H9 (cell line): ENCODE measurements at regions not wholly inside any gene's neighbourhood (a gene's known extent, or its start where the extent isn't known, plus 50 kb on each side); places are given as distances from the start of the nearest gene placed in this dataset.

Source experiments
- DNase-seq: peaks from one replicate; pipeline ENCODE4 v3.0.0-alpha.2; 2017
- H2AFZ ChIP-seq: one replicate; pipeline ENCODE4 v1.6.1; 2013; ENCODE audit warnings: mild to moderate bottlenecking, low read length, control low read depth, moderate library complexity
- H2AK5ac ChIP-seq: 2 replicates; pipeline ENCODE4 v1.6.1; 2013; ENCODE audit warnings: low read length, control low read depth, mixed read lengths; ENCODE audit not compliant: insufficient read length
- H2BK120ac ChIP-seq: one replicate; pipeline ENCODE4 v1.6.1; 2013; ENCODE audit warnings: low read depth, mild to moderate bottlenecking, low read length, control low read depth, inconsistent platforms; ENCODE audit not compliant: poor library complexity, severe bottlenecking
- H2BK12ac ChIP-seq: 2 replicates; pipeline ENCODE4 v1.6.1; 2013; ENCODE audit warnings: low read length, control low read depth, mixed read lengths, low read depth; ENCODE audit not compliant: insufficient read length
- H2BK15ac ChIP-seq: 2 replicates; pipeline ENCODE4 v1.6.1; 2013; ENCODE audit warnings: low read depth, low read length, control low read depth
- H2BK20ac ChIP-seq: one replicate; pipeline ENCODE4 v1.6.1; 2013; ENCODE audit warnings: low read depth, mild to moderate bottlenecking, low read length, control low read depth, inconsistent platforms; ENCODE audit not compliant: poor library complexity, severe bottlenecking
- H2BK5ac ChIP-seq: 2 replicates; pipeline ENCODE4 v1.6.1; 2013; ENCODE audit warnings: low read length, control low read depth, mixed read lengths; ENCODE audit not compliant: insufficient read length
- H3K14ac ChIP-seq: 2 replicates; pipeline ENCODE4 v1.6.1; 2013; ENCODE audit warnings: low read length, control low read depth; ENCODE audit not compliant: insufficient read depth
- H3K18ac ChIP-seq: 2 replicates; pipeline ENCODE4 v1.6.1; 2013; ENCODE audit warnings: low read depth, mild to moderate bottlenecking, mixed read lengths, low read length, control low read depth; ENCODE audit not compliant: insufficient read length
- H3K23ac ChIP-seq: 2 replicates; pipeline ENCODE4 v1.6.1; 2013; ENCODE audit warnings: low read length, control low read depth, mixed read lengths, low read depth; ENCODE audit not compliant: insufficient read length
- H3K23me2 ChIP-seq: 2 replicates; pipeline ENCODE4 v1.6.1; 2013; ENCODE audit warnings: low read depth, mild to moderate bottlenecking, mixed read lengths, low read length, control low read depth; ENCODE audit not compliant: insufficient read length, poor library complexity, severe bottlenecking
- H3K27ac ChIP-seq: 2 replicates; pipeline ENCODE4 v1.5.1; 2013; ENCODE audit warnings: low read length, control low read depth, mixed read lengths, low read depth; ENCODE audit not compliant: insufficient read length
- H3K27me3 ChIP-seq: 2 replicates; pipeline ENCODE4 v1.6.1; 2013; ENCODE audit warnings: low read length, control low read depth, inconsistent platforms; ENCODE audit not compliant: insufficient read depth
- H3K4ac ChIP-seq: 2 replicates; pipeline ENCODE4 v1.6.1; 2013; ENCODE audit warnings: low read depth, mild to moderate bottlenecking, control low read depth, inconsistent platforms, low read length, moderate library complexity
- H3K4me1 ChIP-seq: 2 replicates; pipeline ENCODE4 v1.6.1; 2013; ENCODE audit warnings: low read length, control low read depth, inconsistent platforms; ENCODE audit not compliant: insufficient read depth
- H3K4me2 ChIP-seq: 2 replicates; pipeline ENCODE4 v1.6.1; 2013; ENCODE audit warnings: low read length, control low read depth, mixed read lengths; ENCODE audit not compliant: insufficient read length, insufficient read depth
- H3K56ac ChIP-seq: 2 replicates; pipeline ENCODE4 v1.6.1; 2013; ENCODE audit warnings: low read depth, mild to moderate bottlenecking, mixed read lengths, low read length, control low read depth; ENCODE audit not compliant: insufficient read length
- H3K79me1 ChIP-seq: 2 replicates; pipeline ENCODE4 v1.6.1; 2013; ENCODE audit warnings: low read depth, mild to moderate bottlenecking, moderate library complexity, low read length, control low read depth, inconsistent platforms; ENCODE audit not compliant: insufficient read depth, poor library complexity, severe bottlenecking
- H3K79me2 ChIP-seq: 2 replicates; pipeline ENCODE4 v1.6.1; 2013; ENCODE audit warnings: low read length, control low read depth, inconsistent platforms; ENCODE audit not compliant: insufficient read depth
- H3K9ac ChIP-seq: 2 replicates; pipeline ENCODE4 v1.6.1; 2013; ENCODE audit warnings: low read length, control low read depth, mixed read lengths; ENCODE audit not compliant: insufficient read length; ENCODE audit errors: extremely low read depth
- H3K9me3 ChIP-seq: one replicate; pipeline ENCODE4 v1.6.1; 2013; ENCODE audit warnings: low read depth, low read length, inconsistent platforms; ENCODE audit not compliant: control insufficient read depth
- H3T11ph ChIP-seq: one replicate; pipeline ENCODE4 v1.6.1; 2013; ENCODE audit warnings: mild to moderate bottlenecking, low read length, control low read depth, inconsistent platforms
- H4K20me1 ChIP-seq: one replicate; pipeline ENCODE4 v1.6.1; 2013; ENCODE audit not compliant: control insufficient read depth, insufficient read length, insufficient read depth
- H4K5ac ChIP-seq: 2 replicates; pipeline ENCODE4 v1.6.1; 2013; ENCODE audit warnings: low read depth, mild to moderate bottlenecking, mixed read lengths, low read length, control low read depth; ENCODE audit not compliant: insufficient read length
- H4K8ac ChIP-seq: replicated peaks from 2 replicates; pipeline ENCODE4 v1.6.1; 2013; ENCODE audit warnings: low read length, control low read depth, mixed read lengths, low read depth; ENCODE audit not compliant: insufficient read length
- H4K91ac ChIP-seq: 2 replicates; pipeline ENCODE4 v1.6.1; 2013; ENCODE audit warnings: low read depth, mild to moderate bottlenecking, moderate library complexity, mixed read lengths, low read length, control low read depth; ENCODE audit not compliant: insufficient read length
- H3K27ac Mint-ChIP-seq, 3 experiments: 2 replicates in 2 of 3; 3 replicates in 1 of 3; pipeline ENCODE4 v1.8.0; 2020 to 2021; ENCODE audit warnings: mixed read lengths in 3 of 3, mild to moderate bottlenecking in 1 of 3, moderate library complexity in 1 of 3
- H3K27me3 Mint-ChIP-seq: 2 replicates; pipeline ENCODE4 v1.8.0; 2021; ENCODE audit warnings: low read depth, mild to moderate bottlenecking, moderate library complexity, mixed read lengths
- H3K36me3 Mint-ChIP-seq, 3 experiments: 2 replicates in 2 of 3; 3 replicates in 1 of 3; pipeline ENCODE4 v1.8.0; 2020 to 2021; ENCODE audit warnings: low read depth in 3 of 3, mixed read lengths in 3 of 3; ENCODE audit not compliant: insufficient read depth in 1 of 3
- H3K4me1 Mint-ChIP-seq, 2 experiments: 2 replicates each; pipeline ENCODE4 v1.8.0; 2020; ENCODE audit warnings: mixed read lengths in 2 of 2
- H3K4me3 Mint-ChIP-seq, 2 experiments: 2 replicates in 1 of 2; 3 replicates in 1 of 2; pipeline ENCODE4 v1.8.0; 2020 to 2021; ENCODE audit warnings: mild to moderate bottlenecking in 2 of 2, mixed read lengths in 2 of 2, moderate library complexity in 1 of 2
- H3K9me3 Mint-ChIP-seq, 2 experiments: 2 replicates in 1 of 2; 3 replicates in 1 of 2; pipeline ENCODE4 v1.8.0; 2020; ENCODE audit warnings: mild to moderate bottlenecking in 2 of 2, mixed read lengths in 2 of 2, moderate library complexity in 1 of 2
- CTCF ChIP-seq: fragments of 200-600 bp; sonication (generic); conservative IDR thresholded peaks from 3 replicates; pipeline ENCODE4 v1.8.0; 2021; ENCODE audit warnings: antibody characterized with exemption, mild to moderate bottlenecking
- WGBS: extraction: QIAGEN DNeasy Blood & Tissue Kit; methylation state at CpG from one replicate; pipeline ENCODE4 v1.1.7; 2013; ENCODE audit warnings: missing lambda C conversion rate, low lambda C conversion rate, mixed read lengths; ENCODE audit not compliant: insufficient read length; ENCODE audit errors: extremely low coverage; 5-methylcytosine and 5-hydroxymethylcytosine counted together

GRCh38 chr5:33367416-33367815, 73.3 kb upstream of the TARS1 start:
- Histone ChIP-seq H2BK15ac (no peak overlapping the region), H4K8ac (no peak overlapping the region), H3K18ac (no peak overlapping the region), H3K23me2 (no peaks in the 10 kb centered on the region), H3K9me3 (no peaks in the 10 kb centered on the region), H3K9ac (no peak overlapping the region), H3K79me2 (no peaks in the 10 kb centered on the region), H3K4me1 (no peaks in the 10 kb centered on the region), H3T11ph (no peak overlapping the region), H3K27me3 (no peaks in the 10 kb centered on the region), H3K4ac (no peak overlapping the region), H3K56ac (no peak overlapping the region), H2BK5ac (no peak overlapping the region), H3K27ac (no peak overlapping the region), H3K23ac (no peak overlapping the region), H2AK5ac (no peak overlapping the region), H3K14ac (no peak overlapping the region), H3K79me1 (no peaks in the 10 kb centered on the region), H2BK120ac (no peak overlapping the region), H2BK12ac (no peak overlapping the region), H2AFZ (no peak overlapping the region), H4K91ac (no peak overlapping the region), H4K5ac (no peak overlapping the region), H3K4me2 (no peak overlapping the region), H4K20me1 (no peaks in the 10 kb centered on the region), H2BK20ac (no peak overlapping the region)
- Mint-ChIP-seq H3K4me1 (peaks cover 7 to 9% of the 10 kb centered on the region in 2 experiments), H3K27me3 (peaks cover 4% of the 10 kb centered on the region; the same call in 1 of the 2 replicates), H3K4me3 (no peak overlapping the region), H3K27ac (no peak overlapping the region), H3K9me3 (no peaks in the 10 kb centered on the region; a peak in 1 of 5 replicates), H3K36me3 (no peaks in the 10 kb centered on the region; a peak in 1 of 7 replicates)
- no peak for DNase-seq
- TF ChIP-seq CTCF = no peak
- no CpG with 5 or more reads among the region's 3 CpGs for WGBS
